ENCODE measurements at regions not wholly inside any gene's neighbourhood (a gene's known extent, or its start where the extent isn't known, plus 50 kb on each side); places are given as distances from the start of the nearest gene placed in this dataset.

DNA sequence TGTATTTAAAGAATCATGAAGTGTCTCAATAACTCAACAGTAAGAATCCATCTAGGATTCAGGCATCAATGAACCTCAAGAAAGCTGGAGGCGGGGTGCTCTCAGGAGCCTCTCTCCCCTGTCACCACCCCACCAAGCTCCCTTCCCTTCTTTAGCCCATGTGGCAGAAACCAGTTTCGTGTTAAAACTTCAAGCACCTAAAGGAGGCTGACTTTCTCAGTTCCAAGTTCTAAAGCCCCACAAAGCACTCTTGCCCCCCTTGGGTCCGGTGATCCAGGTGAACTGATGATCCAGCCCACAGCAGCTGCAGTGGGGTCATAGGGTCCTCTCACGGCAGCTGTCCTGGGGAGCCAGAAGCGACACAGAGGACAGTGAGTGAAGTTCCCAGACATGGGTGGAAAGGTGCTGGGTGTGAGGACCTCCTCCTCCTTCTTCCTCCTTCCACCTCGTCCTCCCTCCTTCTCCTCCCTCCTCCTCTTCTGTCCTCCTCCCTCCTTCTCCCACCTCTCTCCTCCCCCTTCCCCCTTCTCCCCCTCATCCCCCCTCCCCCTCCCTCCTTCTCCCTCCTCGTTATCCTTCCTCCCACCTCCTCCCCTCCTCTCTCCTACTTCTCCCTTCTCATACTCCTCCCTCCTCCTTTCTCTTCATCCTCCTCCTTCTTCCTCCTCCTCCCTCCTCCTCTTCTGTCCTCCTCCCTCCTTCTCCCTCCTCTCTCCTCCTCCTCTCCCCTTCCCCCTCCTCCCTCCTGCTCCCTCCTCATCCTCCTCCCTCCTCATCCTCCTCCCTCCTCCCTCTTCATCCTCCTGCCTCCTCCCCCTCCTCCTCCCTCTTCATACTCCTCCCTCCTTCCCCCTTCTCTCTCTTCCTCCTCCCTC, 192.4 kb upstream of the AGAP1 start:
- no peak for DNase-seq (ENCODE audit: low read depth, low spot score)

DNA sequence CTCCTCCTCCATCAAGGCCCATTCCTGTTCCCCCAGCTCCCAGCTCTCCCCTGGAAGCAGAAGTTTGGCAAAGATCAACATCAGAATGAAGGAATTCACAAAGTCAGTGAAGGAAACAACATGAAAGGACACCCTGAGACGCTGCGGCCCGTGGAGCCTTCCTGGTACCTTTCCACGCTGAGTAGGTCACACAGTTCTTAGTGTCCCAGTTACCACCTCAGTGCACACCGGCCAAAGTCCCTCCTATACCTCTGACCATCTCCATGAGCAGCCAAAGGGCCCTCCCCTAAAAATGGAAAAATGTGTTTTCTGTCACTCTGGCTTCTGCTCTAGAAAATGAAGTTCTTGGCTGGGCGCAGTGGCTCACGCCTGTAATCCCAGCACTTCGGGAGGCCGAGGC, 191.6 kb upstream of the AGAP1 start:
- no peak for DNase-seq (ENCODE audit: low read depth, low spot score)

DNA sequence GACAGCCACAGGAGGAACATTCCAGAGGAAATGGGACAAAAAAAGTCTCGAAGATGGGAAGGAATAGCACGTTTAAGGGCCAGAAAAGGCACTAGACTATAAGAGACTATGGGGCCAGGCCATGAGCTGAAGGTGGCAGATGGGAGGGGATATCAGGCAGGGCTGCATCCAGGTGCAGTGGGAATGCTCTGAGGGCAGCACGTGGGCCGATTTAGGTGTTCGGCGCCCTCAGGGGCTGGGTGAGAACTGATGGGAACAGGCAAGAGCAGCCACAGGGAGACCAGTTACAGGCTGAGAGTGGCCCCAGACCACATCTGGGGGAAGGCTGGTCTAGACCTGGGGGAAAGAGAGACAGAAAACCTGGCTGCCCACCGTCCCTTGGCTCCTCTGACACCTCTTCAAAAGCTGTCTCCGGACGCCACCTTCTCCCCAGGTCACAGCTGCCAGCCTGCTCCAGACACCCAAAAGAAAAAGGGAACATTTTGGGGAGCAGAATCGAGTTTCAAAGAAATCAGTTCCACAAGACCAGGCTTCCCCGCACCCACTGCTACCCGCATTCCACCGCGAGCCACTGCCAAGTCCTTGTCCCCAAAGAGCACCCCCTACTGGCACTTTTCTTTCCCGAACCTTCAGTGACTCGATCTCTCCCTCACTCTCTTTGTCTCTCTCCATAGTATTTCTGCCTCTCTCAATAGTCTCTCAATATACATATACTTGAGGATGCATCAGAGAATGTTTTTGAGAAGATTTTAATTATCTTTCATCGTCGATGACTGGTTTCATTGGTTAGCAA, 190.1 kb upstream of the AGAP1 start:
- DNase-seq (ENCODE audit: low read depth, low spot score), result no peak

DNA sequence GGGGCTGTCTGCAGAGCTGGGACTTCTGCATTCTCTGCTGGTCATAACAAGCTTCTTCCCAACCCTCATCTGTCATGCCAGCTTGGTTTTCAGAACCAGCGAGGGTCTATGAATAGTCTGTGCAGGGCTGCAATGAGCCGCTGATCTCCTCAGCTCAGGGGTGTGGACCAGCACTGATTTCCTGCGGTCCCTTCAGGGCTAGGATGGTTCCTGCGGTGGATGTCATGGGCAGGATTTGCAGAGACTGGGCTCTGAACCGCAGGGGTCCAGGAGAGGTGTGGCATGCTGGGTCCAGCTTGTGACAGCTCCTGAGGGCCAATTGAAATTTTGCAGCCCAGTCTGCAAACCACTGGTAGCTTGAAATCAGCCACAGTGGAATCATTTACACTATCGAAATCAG, 188.2 kb upstream of the AGAP1 start:
- no peak for DNase-seq (ENCODE audit: low read depth, low spot score)

DNA sequence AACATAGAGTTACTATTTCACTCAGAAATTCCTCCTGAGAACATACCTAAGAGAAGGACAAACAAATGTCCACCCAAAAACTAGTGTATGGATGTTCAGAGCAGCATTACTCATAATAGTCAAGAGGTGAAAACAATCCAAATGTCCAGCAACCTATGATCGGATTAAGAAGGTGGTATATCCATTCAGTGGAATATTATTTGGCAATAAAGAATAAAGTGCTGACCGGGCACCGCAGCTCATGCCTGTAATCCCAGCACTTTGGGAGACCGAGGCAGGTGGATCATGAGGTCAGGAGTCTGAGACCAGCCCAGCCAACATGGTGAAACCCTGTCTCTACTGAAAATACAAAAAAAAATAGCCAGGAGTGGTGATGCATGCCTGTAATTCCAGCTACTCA, 182.8 kb upstream of the AGAP1 start:
- no peak for DNase-seq (ENCODE audit: low read depth, low spot score)

DNA sequence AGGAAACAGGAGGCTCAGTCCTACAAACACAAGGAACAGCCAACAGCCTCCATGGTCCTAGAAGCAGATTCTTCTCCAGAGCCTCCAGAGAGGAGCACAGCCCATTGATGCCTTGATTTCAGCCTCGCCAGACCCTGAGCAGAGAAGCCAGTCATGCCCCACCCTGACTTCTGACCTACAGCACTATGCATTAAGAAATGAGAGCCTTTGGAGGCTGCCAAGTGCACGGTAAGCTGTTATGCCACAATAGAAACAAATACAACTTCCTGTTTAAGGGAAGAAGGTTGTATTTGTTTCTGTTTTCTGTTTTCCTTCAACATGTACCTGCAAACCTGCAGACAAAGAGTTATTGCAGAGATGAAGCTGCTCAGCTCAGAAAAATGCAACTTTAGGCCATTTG, 181.3 kb upstream of the AGAP1 start:
- no peak for DNase-seq (ENCODE audit: low read depth, low spot score)

DNA sequence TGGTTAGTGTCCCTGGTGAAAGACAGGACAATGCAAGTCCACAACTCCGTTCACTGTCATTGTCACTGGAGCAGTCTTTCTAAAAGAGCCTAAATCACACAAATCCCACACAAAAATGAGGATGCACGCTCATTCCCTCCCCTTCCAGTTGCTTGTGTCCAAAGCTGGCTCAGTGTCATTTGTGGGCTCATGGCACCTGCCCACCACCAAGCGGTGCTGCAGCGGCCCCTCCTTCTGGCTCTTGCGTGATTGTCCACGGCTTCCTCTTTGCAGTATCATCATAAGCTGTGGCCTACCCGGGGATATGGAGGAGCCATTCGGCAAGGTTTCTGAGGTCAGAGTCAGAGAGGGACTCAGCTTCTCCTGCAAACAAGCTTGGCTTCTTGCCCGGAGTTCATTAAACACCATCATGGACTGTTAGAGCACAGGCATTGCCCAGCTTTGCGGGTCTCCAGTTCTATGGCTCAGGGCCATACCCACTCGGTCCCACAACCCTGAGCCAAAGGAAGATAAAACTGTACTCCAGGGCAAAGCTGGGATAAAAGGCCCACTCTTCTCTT, 179.4 kb upstream of the AGAP1 start:
- DNase-seq (ENCODE audit: low read depth, low spot score), result no peak

DNA sequence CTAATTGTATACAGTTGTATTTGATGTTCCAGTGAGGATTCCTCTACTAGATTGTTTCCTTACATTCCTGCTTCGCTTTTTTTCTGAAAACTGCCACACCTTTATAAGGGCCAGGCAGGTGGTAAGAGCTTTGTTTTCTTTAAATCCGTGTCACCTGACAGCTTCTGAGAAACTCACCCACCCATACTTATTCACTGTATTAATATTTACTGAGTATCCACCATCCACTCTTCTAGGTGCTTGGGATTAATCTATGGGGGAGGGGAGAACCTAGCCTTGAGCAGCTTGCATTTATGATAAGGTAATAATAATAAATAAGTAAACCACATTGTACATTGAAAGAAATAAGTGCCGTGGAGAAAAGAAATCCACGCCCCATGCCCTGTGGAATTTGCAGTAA, 174.7 kb upstream of the AGAP1 start:
- DNase-seq (ENCODE audit: low read depth, low spot score), result no peak

DNA sequence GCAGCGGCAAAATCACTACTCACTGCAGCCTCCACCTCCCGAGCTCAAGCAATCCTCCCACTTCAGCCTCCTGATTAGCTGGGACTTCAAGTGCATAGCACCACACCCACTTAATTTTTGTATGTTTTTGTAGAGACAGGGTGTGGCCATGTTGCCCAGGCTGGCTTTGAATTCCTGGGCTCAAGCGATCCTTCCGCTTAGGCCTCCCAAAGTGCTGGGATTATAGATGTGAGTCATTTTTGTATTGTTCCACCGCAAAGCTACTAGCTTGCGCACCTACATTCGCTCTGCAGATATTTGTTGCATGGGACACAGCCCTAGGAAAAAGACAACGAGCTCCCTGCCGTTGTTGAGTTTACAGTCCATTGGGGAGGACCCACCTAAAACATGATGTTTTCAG, 173.5 kb upstream of the AGAP1 start:
- no peak for DNase-seq (ENCODE audit: low read depth, low spot score)

DNA sequence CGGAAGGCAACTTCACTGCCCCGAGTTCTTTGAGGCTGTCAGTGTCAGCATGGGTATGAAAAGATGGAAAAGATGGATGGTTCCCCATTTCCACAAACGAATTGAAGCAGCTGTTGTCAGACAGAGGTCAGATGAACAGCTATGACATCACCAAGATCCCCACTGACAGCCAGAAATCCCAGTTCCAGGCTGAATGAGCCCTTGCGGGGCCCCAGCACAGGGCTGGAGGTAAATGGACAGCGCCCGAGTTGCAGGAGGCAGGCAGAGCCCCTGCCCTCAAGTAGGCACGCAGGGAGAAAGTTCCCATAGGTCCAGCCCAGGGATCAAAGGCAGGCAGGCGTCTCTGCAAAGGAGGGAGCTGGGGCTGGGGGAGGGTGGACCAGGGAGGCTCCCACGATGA, 169.5 kb upstream of the AGAP1 start:
- no peak for DNase-seq (ENCODE audit: low read depth, low spot score)

DNA sequence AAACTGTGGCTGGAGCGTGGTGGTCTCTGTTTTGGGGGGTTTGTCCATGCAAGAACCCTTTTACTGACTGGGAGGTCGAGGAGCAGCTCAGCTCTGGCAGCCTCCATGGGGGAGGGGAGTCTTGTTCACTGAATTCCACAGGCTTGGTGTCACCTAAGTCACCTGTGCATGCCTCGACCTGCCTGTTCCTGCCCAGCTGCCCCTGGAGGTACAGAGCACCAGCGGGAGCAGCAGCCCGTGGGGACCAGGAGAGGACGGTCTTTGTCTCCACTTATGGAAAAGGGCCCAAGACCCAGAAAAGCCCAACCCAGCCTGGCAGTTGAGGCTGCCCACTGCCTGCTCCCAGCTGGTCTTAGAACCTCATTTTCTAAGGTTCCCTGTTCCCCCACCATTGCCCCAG, 168.7 kb upstream of the AGAP1 start:
- no peak for DNase-seq (ENCODE audit: low read depth, low spot score)

DNA sequence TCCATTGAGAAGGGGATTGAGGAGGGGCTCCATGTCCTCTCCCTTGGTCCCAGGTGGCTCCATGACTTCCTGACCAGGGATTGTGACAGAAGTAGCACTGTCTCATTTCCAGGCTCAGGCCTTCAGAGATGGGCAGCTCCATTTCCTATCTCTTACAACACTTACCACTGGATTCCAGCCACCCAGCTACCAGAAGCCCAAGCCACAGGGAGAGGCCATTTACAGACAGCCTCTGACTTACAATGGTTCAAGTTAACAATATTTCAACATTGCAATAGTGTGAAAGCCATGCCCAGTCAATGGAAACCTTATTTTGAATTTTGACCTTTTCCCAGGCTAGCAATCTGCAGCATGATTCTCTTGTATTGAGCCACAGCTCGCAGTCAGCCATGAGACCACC, 164.9 kb upstream of the AGAP1 start:
- DNase-seq (ENCODE audit: low read depth, low spot score), result no peak

DNA sequence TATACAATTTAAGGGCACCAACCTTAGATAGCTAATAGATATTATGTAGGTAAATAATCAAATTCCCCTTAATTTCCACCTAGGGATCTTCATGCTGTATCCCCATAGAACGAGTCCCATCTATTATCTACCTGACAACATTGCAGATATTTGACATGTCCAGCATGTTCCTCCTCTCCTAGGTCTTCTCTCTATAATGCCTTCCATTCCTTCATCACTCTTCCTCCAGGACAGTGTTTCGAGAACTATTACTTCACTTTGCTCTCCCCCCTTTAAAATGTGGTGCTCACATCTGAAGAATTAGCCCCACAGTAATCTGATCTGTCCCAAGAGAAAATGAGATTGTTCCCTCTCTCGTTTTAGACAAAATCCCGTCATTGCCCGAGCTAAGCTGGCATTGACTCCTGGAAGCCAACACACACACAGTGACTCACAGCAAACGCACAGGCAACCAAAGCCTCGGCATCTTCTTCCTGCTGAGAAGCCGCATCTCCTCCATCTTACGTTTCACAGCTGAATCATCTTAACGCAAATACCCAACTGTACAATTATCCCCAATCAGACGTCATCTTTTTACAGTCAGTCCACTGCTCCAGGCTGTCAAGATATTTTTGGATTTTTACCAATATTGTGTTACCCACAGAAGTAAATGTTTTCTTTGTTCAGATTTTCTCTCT, 162.9 kb upstream of the AGAP1 start:
- DNase-seq (ENCODE audit: low read depth, low spot score), result peak; percentile 82

DNA sequence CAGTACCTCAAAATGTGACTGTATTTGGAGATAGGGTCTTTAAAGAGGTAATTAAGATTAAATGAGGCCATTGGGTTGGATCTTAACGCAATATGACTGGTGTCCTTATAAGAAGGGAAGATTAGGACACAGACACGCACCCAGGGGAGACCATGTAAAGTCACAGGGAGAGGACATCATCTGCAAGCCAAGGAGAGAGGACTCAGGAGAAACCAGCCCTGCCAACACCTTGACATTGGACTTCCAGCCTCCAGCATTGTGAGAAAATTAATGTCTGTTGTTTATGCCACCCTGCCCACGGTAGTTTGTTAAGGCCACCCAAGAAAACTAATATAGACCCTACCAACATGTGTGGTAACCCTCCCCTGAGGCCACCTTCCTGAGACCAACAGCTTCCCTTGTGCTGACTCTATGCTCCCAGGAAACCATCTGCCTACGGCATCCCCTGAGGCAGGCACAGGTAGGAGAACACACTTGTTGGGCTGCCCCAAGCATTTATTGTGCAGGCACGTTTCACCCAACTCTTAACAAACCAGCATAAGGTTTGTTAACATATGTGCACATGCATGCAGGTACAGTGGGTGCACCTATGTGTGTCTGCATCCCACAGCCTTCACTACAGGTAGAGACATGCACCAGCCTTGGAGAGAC, 161.5 kb upstream of the AGAP1 start:
- no peak for DNase-seq (ENCODE audit: low read depth, low spot score)

DNA sequence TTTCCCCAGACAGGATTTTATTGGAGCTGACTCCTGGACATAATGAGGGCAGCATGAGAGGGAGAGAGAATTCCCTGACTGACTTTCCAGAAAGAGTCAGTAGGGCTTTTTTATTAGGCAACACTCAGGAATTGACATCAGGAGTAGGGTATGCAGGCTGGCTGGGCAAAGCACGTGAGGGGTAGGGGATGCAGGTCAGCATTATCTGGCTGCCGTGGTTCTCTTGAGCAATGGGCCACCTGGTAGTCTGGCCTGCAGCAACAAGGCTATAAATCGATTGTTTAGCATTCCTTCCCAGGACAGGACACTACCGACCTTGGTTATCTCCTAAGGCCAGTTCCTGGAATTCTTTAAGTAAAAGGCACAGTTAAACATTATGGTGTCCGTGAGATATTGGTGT, 160.8 kb upstream of the AGAP1 start:
- no peak for DNase-seq (ENCODE audit: low read depth, low spot score)

DNA sequence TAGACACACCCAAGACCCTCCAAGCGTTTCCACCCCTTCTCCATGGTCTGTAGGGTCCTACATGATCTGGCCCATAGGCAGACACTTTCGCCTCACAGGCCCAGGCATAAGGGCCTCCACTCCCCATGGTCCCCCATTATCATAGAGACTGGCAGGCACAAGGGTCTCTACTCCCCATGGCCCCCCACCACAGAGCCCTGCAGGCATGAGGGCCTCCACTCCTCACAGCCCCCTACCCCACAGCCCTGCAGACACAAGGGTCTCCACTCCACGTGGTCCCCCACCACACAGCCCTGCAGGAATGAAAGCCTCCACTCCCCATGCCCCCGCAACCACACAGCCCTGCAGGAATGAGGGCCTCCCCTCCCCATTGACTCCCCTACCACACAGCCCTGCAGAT, 159.7 kb upstream of the AGAP1 start:
- DNase-seq (ENCODE audit: low read depth, low spot score), result no peak

DNA sequence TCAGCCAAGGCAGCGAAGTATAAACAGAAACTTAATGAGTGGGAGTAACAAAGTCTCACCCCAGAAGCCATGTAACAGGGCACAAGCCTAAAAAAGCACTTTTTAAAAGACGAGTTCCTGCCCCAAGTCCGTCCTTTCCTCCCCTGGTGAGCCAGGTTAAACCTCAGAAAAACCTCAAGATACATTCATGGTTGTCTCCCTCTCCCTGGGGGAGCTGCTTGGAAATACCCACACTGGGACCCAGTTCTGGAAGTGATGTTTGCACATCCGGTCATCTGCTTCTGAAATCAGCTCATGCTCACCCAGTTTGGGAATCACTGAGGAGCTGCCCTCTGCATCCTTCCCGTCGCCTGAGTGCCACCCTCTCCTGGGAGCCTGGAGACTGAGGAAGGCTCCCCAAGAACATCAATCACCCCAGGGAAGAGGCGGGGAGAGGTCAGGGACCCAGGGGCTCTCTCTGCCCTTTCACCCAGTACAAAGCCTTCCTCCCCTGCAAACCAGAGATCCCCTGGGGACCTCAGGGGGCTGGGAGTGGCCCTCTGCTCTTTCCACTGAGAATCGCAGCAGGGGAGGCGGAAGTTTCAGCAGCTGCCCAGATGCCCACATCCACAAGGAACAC, 150.6 kb upstream of the AGAP1 start:
- peak; percentile 20 for DNase-seq (ENCODE audit: low read depth, low spot score)

DNA sequence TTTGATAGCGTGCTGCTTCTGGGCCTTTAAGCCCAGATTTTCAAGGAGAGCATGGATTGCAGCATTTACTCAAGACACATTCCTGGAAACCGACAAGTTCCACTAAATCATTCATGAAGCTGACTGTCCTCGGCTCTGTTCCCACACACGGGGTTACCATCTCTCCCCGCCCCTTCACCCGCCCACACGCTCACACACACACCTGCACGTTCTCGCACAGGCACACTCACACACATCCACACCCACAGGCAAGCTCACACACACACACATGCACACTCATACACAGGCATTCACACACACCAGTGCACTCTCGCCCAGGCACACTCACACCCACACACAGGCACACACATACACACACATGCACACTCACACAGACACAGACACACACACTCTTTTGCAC, 150.0 kb upstream of the AGAP1 start:
- DNase-seq (ENCODE audit: low read depth, low spot score), result no peak

DNA sequence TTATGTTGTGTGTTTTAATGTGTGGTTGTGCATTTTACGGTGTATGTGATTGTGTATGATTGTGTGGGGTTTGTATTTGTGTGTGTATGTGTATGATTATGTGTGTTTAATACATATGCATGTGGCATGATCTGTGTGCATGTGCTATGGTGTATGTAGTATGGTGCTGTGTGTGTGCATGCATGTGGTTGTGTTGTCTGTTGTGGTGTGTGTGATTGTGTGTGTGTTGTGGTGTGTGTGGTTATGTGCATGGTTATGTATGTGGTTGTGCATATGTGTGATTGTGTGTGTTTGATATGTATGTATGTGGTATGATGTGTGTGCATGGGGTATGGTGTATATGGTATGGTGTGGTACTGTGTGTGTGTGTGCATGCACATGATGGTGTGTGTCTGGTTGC, 148.1 kb upstream of the AGAP1 start:
- DNase-seq (ENCODE audit: low read depth, low spot score), result no peak

DNA sequence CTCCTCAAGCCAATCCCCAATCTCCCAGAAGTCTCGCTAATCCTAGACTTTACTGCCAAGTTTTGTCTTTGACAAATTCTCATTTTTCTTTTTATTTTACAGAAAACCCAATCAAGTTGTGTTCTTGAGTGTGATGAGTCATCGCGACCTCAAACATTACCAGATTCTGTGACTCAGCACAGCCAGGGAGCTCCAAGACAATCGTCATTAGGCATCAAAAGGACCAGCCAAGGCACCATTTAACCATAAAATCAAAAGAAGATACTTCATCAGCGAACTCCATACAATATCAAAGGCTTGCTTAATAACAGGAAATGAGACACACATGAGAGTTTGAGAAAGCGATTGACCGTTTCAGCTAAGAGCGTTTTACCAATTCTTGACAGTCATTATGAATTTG, 146.2 kb upstream of the AGAP1 start:
- peak; percentile 21 for DNase-seq (ENCODE audit: low read depth, low spot score)

DNA sequence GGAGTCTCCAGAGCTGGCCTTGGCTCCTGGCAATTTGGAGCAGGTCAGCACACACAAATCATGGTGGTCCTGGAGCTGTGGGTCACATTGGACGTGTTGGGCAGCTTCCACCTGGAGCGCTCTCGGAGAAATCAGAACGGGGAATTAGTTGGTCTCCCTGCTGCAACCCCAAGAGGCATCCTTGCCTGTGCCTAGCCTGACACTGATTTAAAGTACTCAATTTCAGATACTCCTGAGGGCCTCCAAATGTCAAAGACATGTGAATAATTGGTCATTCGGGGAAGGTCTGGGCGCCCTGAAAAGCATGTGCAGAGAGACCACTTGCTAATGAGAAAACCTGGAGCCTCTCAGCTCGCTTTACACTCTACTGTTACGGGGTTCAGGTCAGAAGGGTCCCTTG, 145.5 kb upstream of the AGAP1 start:
- DNase-seq (ENCODE audit: low read depth, low spot score), result no peak

Measured in smooth muscle cell of the brain vasculature (primary cell).